ENCODE measurements at regions not wholly inside any gene's neighbourhood (a gene's known extent, or its start where the extent isn't known, plus 50 kb on each side); places are given as distances from the start of the nearest gene placed in this dataset.

DNA sequence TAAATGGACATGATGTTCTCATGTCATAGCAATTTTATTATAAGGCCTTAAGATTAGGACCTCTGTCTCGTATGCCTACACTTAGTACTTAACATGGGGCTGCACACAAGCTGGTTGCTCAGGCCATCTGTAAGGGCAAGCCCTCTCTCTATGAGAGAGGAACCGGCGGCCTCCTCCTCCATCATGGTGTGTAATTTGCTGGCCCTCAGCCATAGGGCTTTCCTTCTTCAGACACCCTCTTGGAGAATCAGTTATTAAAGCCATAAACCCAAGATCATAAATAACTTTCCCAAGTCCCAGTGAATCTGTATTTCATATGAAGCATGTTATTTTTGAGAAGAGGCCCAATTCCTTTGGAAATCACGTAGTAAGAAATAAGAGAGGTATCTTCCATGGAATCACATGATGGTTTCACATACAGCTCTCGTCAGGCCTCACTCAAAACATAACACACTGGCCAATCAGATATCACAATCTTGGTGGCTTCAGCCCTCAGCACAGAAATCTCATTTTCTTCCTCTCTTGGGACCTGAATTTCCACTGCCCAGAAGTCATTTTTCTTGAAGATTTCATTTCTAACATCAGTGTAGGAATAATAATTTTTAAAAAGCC lies 92.6 kb downstream of the RDH14 start:
- TF ChIP-seq, protein P1, sequence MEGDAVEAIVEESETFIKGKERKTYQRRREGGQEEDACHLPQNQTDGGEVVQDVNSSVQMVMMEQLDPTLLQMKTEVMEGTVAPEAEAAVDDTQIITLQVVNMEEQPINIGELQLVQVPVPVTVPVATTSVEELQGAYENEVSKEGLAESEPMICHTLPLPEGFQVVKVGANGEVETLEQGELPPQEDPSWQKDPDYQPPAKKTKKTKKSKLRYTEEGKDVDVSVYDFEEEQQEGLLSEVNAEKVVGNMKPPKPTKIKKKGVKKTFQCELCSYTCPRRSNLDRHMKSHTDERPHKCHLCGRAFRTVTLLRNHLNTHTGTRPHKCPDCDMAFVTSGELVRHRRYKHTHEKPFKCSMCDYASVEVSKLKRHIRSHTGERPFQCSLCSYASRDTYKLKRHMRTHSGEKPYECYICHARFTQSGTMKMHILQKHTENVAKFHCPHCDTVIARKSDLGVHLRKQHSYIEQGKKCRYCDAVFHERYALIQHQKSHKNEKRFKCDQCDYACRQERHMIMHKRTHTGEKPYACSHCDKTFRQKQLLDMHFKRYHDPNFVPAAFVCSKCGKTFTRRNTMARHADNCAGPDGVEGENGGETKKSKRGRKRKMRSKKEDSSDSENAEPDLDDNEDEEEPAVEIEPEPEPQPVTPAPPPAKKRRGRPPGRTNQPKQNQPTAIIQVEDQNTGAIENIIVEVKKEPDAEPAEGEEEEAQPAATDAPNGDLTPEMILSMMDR (conservative IDR thresholded peaks at IDR 0.05; ENCODE audit: low read depth, low read length) = no peak

DNA sequence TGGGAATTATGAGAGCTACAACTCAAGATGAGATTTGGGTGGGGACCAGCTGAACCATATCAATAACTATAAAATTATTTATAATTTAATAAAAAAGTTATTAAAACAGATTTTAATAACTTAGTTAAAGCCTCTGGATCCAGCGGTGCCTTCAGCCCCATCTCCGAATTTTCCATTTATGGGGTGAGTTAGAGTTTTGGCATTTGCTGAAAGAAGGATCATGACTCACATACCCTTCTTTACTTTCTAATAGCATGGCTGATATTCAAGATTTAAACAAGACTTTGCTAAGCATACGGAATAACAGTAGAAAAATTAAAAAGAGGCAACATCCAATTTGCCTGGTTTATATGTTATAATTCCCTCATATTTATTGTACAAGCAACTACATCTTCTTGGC lies 94.5 kb downstream of the RDH14 start:
- no peak for DNase-seq (ENCODE audit: low read depth)
- TF ChIP-seq, protein P1 (conservative IDR thresholded peaks at IDR 0.05; ENCODE audit: low read depth, low read length) = no peak
- H3K4me3 ChIP-seq (ENCODE audit: low read depth, low read length) = no peak overlapping the region

More for the DNA sequence above, 92.6 kb downstream of the RDH14 start:
- no peak overlapping the region for H3K4me3 ChIP-seq (ENCODE audit: low read depth, low read length)
- DNase-seq (ENCODE audit: low read depth) = no peak

DNA sequence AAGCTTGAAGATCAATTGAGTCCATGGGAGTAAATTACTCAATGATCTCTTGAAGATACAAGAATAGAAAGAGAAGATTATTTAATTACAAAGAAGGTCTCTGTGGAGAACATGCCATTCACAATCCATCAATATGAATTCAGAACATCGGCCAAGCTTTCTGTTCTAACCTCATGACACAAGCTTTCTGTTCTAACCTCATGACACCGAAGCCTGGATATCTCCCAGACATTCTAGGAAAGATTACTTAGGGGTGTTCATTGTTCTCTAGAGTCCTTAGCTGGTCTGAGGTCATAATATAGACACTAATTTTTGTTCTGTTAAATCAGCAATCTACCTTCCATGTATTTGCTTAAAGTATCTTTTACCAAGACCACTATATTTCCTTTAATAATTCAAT lies 95.5 kb downstream of the RDH14 start:
- TF ChIP-seq, protein P1 (conservative IDR thresholded peaks at IDR 0.05; ENCODE audit: low read depth, low read length) = no peak
- no peak for DNase-seq (ENCODE audit: low read depth)
- H3K4me3 ChIP-seq (ENCODE audit: low read depth, low read length) = no peak overlapping the region

DNA sequence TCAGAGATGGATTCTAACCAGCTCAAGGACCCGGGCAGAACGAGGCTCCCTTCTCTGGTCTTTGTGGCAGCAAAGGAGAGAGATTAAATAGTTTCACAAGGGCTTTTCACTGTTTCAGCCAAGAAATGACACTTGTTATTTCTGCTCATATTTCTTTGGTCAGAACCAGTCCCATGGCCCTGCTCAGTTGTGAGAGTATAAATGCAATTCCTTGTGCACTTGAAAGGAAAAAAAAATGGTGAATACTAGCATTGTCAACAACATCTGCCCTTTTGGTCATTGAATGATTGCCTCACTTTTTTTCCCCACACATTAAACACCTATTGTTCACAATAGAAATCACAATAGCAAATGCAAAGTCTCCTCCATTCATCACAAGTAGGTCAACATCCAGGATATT lies 104.4 kb downstream of the RDH14 start:
- H3K4me3 ChIP-seq (ENCODE audit: low read depth, low read length) = no peak overlapping the region
- TF ChIP-seq, protein P1 (conservative IDR thresholded peaks at IDR 0.05; ENCODE audit: low read depth, low read length) = no peak
- no peak for DNase-seq (ENCODE audit: low read depth)

DNA sequence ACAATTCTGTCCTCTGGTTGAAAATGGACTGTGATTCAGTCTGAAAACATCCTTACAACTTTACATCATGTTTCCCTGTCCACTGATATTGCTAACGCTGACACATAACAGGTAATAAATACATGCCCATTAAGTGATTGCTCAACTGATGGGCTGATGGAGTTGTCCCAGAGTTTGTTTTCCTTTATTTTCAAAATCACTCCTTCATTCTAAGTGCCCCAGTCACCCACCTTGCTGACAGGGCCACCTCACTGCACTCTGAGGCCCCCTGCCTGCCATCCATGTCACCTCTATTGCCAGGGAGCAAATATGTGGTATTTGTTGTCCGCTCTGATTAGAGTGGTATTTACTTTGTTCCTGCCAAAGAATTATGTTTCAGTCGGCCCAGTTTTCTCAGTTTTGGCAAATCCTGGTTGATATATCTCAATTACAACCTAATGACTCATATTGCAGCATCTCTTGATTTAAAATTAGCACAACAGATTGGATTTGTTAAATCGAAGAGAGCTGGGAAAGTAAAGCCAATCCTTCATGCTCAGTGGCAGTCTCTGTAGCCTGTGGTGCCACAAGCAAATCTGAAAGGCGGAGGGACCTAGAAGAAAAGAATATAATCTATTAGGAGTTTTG lies 105.1 kb downstream of the RDH14 start:
- TF ChIP-seq, protein P1 (conservative IDR thresholded peaks at IDR 0.05; ENCODE audit: low read depth, low read length) = peak; percentile 53
- peak; percentile 74 for DNase-seq (ENCODE audit: low read depth)
- no peak overlapping the region for H3K4me3 ChIP-seq (ENCODE audit: low read depth, low read length)

DNA sequence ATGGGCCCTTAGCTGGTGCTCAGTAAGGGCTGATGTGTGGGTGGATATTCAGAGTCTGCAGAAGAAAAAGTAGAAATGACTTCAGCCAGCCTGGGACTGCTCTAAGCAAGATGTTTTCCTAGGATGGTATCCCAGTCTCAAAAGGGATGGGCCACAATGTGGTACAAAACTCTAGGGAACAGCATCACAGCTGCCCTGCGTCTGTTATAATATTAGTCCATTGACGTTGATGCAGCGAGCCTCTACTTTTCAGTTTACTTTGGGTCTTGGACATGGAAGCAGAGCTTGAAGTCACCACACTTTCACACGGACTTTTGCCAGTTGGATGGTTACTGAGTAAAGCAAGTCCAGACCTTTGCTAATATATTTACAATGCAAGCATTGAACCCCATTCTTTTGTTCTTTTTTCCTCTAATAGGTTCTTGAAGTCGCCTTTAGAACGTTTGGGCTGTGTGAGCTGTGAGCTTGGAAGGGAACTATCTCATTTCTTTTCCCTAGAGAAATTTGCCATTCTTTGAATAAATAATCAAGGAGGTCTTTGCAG lies 105.7 kb downstream of the RDH14 start:
- TF ChIP-seq, protein P1 (conservative IDR thresholded peaks at IDR 0.05; ENCODE audit: low read depth, low read length) = no peak
- no peak overlapping the region for H3K4me3 ChIP-seq (ENCODE audit: low read depth, low read length)
- no peak for DNase-seq (ENCODE audit: low read depth)

DNA sequence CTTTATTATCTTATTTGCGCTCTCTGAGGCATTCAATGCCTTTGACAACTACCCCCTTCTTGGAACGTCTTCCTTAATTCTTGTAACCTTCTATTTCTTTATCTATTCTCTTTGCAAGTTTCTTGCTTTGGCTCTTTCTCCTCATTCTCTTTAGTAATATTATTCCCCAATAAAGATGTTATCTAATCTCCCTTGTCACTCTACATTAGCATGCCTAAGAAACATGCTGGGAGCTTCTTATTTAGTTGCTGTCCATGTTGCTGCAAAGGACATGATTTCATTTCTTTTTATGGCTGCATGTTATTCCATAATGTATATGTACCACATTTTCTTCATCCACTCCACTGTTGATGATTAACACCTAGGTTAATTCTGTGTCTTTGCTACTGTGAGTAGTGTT lies 113.7 kb downstream of the RDH14 start:
- no peak overlapping the region for H3K4me3 ChIP-seq (ENCODE audit: low read depth, low read length)
- no peak for DNase-seq (ENCODE audit: low read depth)
- TF ChIP-seq, protein P1 (conservative IDR thresholded peaks at IDR 0.05; ENCODE audit: low read depth, low read length) = no peak

All from choroid plexus epithelial cell (primary cell).